Activated naive CD4-positive, alpha-beta T cell treated with anti-CD3 and anti-CD28 coated beads, Interleukin-2, amount 50 U/mL, for 24 hours (primary cell): ENCODE measurements at regions not wholly inside any gene's neighbourhood (a gene's known extent, or its start where the extent isn't known, plus 50 kb on each side); places are given as distances from the start of the nearest gene placed in this dataset.

Experiments
- H3K27ac Mint-ChIP-seq: one replicate; pipeline ENCODE4 v1.8.0; 2021; ENCODE audit warnings: mild to moderate bottlenecking, mixed read lengths
- H3K27me3 Mint-ChIP-seq: one replicate; pipeline ENCODE4 v1.8.0; 2021; ENCODE audit warnings: mixed read lengths
- H3K36me3 Mint-ChIP-seq: one replicate; pipeline ENCODE4 v1.8.0; 2021; ENCODE audit warnings: mixed read lengths
- H3K4me1 Mint-ChIP-seq: one replicate; pipeline ENCODE4 v1.8.0; 2021; ENCODE audit warnings: mixed read lengths
- H3K4me3 Mint-ChIP-seq: one replicate; pipeline ENCODE4 v1.8.0; 2021; ENCODE audit warnings: mild to moderate bottlenecking, mixed read lengths
- H3K9me3 Mint-ChIP-seq: one replicate; pipeline ENCODE4 v1.8.0; 2021; ENCODE audit warnings: mixed read lengths

- H3K36me3 Mint-ChIP-seq = no peaks in the 10 kb centered on the region
- no peaks in the 10 kb centered on the region for H3K4me1 Mint-ChIP-seq
- H3K27ac Mint-ChIP-seq = no peak overlapping the region
- no peaks in the 10 kb centered on the region for H3K27me3 Mint-ChIP-seq
- no peaks in the 10 kb centered on the region for H3K9me3 Mint-ChIP-seq
- no peak overlapping the region for H3K4me3 Mint-ChIP-seq
These were observed 785.2 kb downstream of the DIPK2A start for GRCh38 chr3:144756704-144757440.

GRCh38 chr3:144760831-144761230 is 789.2 kb downstream of the DIPK2A start:
- H3K4me1 Mint-ChIP-seq = no peaks in the 10 kb centered on the region
- no peak overlapping the region for H3K4me3 Mint-ChIP-seq
- H3K27ac Mint-ChIP-seq = no peak overlapping the region
- H3K36me3 Mint-ChIP-seq = no peaks in the 10 kb centered on the region
- H3K27me3 Mint-ChIP-seq = no peaks in the 10 kb centered on the region
- no peaks in the 10 kb centered on the region for H3K9me3 Mint-ChIP-seq

- Mint-ChIP-seq H3K27ac (no peak overlapping the region), H3K9me3 (no peaks in the 10 kb centered on the region), H3K27me3 (no peaks in the 10 kb centered on the region), H3K4me1 (no peaks in the 10 kb centered on the region), H3K4me3 (no peak overlapping the region), H3K36me3 (no peaks in the 10 kb centered on the region)
These were observed 790.5 kb downstream of the DIPK2A start for GRCh38 chr3:144762091-144762490.

- Mint-ChIP-seq H3K27me3 (no peaks in the 10 kb centered on the region), H3K27ac (no peak overlapping the region), H3K4me3 (no peak overlapping the region), H3K4me1 (no peaks in the 10 kb centered on the region), H3K36me3 (no peaks in the 10 kb centered on the region), H3K9me3 (no peaks in the 10 kb centered on the region)
These were observed 792.3 kb downstream of the DIPK2A start for GRCh38 chr3:144763878-144764454.

GRCh38 chr3:144770281-144770680 is 798.7 kb downstream of the DIPK2A start:
- Mint-ChIP-seq H3K36me3 (no peaks in the 10 kb centered on the region), H3K27ac (no peak overlapping the region), H3K9me3 (no peaks in the 10 kb centered on the region), H3K4me1 (no peaks in the 10 kb centered on the region), H3K4me3 (no peak overlapping the region), H3K27me3 (no peaks in the 10 kb centered on the region)

- no peaks in the 10 kb centered on the region for H3K9me3 Mint-ChIP-seq
- no peaks in the 10 kb centered on the region for H3K27me3 Mint-ChIP-seq
- no peak overlapping the region for H3K4me3 Mint-ChIP-seq
- no peaks in the 10 kb centered on the region for H3K4me1 Mint-ChIP-seq
- no peak overlapping the region for H3K27ac Mint-ChIP-seq
- no peaks in the 10 kb centered on the region for H3K36me3 Mint-ChIP-seq
These were observed 799.3 kb downstream of the DIPK2A start for GRCh38 chr3:144770915-144771351.

GRCh38 chr3:144771381-144771870 is 799.8 kb downstream of the DIPK2A start:
- Mint-ChIP-seq H3K4me3 (no peak overlapping the region), H3K27me3 (no peaks in the 10 kb centered on the region), H3K36me3 (no peaks in the 10 kb centered on the region), H3K27ac (no peak overlapping the region), H3K4me1 (no peaks in the 10 kb centered on the region), H3K9me3 (no peaks in the 10 kb centered on the region)

GRCh38 chr3:144772372-144772771 is 800.7 kb downstream of the DIPK2A start:
- Mint-ChIP-seq H3K27me3 (no peaks in the 10 kb centered on the region), H3K36me3 (no peaks in the 10 kb centered on the region), H3K4me1 (no peaks in the 10 kb centered on the region), H3K27ac (no peak overlapping the region), H3K4me3 (no peak overlapping the region), H3K9me3 (no peaks in the 10 kb centered on the region)

GRCh38 chr3:144773350-144773749 is 801.7 kb downstream of the DIPK2A start:
- no peaks in the 10 kb centered on the region for H3K4me1 Mint-ChIP-seq
- no peaks in the 10 kb centered on the region for H3K36me3 Mint-ChIP-seq
- H3K9me3 Mint-ChIP-seq = no peaks in the 10 kb centered on the region
- no peaks in the 10 kb centered on the region for H3K27me3 Mint-ChIP-seq
- H3K4me3 Mint-ChIP-seq = no peak overlapping the region
- no peak overlapping the region for H3K27ac Mint-ChIP-seq

- no peak overlapping the region for H3K4me3 Mint-ChIP-seq
- no peaks in the 10 kb centered on the region for H3K36me3 Mint-ChIP-seq
- no peaks in the 10 kb centered on the region for H3K27me3 Mint-ChIP-seq
- no peak overlapping the region for H3K27ac Mint-ChIP-seq
- H3K4me1 Mint-ChIP-seq = no peaks in the 10 kb centered on the region
- no peaks in the 10 kb centered on the region for H3K9me3 Mint-ChIP-seq
These were observed 803.3 kb downstream of the DIPK2A start for GRCh38 chr3:144774897-144775296.

GRCh38 chr3:144775551-144775950 is 803.9 kb downstream of the DIPK2A start:
- no peaks in the 10 kb centered on the region for H3K36me3 Mint-ChIP-seq
- no peak overlapping the region for H3K27ac Mint-ChIP-seq
- H3K4me1 Mint-ChIP-seq = no peaks in the 10 kb centered on the region
- H3K27me3 Mint-ChIP-seq = no peaks in the 10 kb centered on the region
- no peak overlapping the region for H3K4me3 Mint-ChIP-seq
- H3K9me3 Mint-ChIP-seq = no peaks in the 10 kb centered on the region

GRCh38 chr3:144777906-144778305 is 806.3 kb downstream of the DIPK2A start:
- H3K27me3 Mint-ChIP-seq = no peaks in the 10 kb centered on the region
- H3K4me1 Mint-ChIP-seq = no peaks in the 10 kb centered on the region
- no peak overlapping the region for H3K4me3 Mint-ChIP-seq
- no peaks in the 10 kb centered on the region for H3K36me3 Mint-ChIP-seq
- no peak overlapping the region for H3K27ac Mint-ChIP-seq
- no peaks in the 10 kb centered on the region for H3K9me3 Mint-ChIP-seq

- Mint-ChIP-seq H3K4me1 (no peaks in the 10 kb centered on the region), H3K27me3 (no peaks in the 10 kb centered on the region), H3K4me3 (no peak overlapping the region)
These were observed 819.4 kb downstream of the DIPK2A start for GRCh38 chr3:144791034-144791433.

GRCh38 chr3:144801890-144802289 is 830.3 kb downstream of the DIPK2A start:
- H3K9me3 Mint-ChIP-seq = no peaks in the 10 kb centered on the region
- H3K4me1 Mint-ChIP-seq = no peaks in the 10 kb centered on the region
- no peak overlapping the region for H3K27ac Mint-ChIP-seq
- H3K36me3 Mint-ChIP-seq = no peaks in the 10 kb centered on the region
- no peak overlapping the region for H3K4me3 Mint-ChIP-seq
- no peaks in the 10 kb centered on the region for H3K27me3 Mint-ChIP-seq

More at GRCh38 chr3:144791034-144791433, 819.4 kb downstream of the DIPK2A start:
- Mint-ChIP-seq H3K9me3 (no peaks in the 10 kb centered on the region), H3K27ac (no peak overlapping the region), H3K36me3 (no peaks in the 10 kb centered on the region)

- Mint-ChIP-seq H3K4me1 (no peaks in the 10 kb centered on the region), H3K4me3 (no peak overlapping the region), H3K36me3 (no peaks in the 10 kb centered on the region), H3K27me3 (no peaks in the 10 kb centered on the region), H3K27ac (no peak overlapping the region), H3K9me3 (no peaks in the 10 kb centered on the region)
These were observed 837.8 kb downstream of the DIPK2A start for GRCh38 chr3:144809380-144809779.

- no peak overlapping the region for H3K4me3 Mint-ChIP-seq
- no peaks in the 10 kb centered on the region for H3K36me3 Mint-ChIP-seq
- H3K27ac Mint-ChIP-seq = no peak overlapping the region
- H3K4me1 Mint-ChIP-seq = no peaks in the 10 kb centered on the region
- no peaks in the 10 kb centered on the region for H3K27me3 Mint-ChIP-seq
- no peaks in the 10 kb centered on the region for H3K9me3 Mint-ChIP-seq
These were observed 838.5 kb downstream of the DIPK2A start for GRCh38 chr3:144810160-144810559.
